Large intestine (tissue), 3 donors: ENCODE measurements at regions not wholly inside any gene's neighbourhood (a gene's known extent, or its start where the extent isn't known, plus 50 kb on each side); places are given as distances from the start of the nearest gene placed in this dataset.
"Not testable (repeated sequence)": the region's sequence is repeated elsewhere in the genome, so short reads cannot be mapped to it uniquely, and the experiment has no call there.

Source experiments
- DNase-seq, 2 donors: peaks; one replicate each; pipeline versions ENCODE4 v3.0.0 to v3.0.0-alpha.2; 2013
- H3K27ac ChIP-seq: one replicate; pipeline ENCODE4 v1.5.1; 2013; ENCODE audit warnings: low read length
- H3K27me3 ChIP-seq: 2 replicates; pipeline ENCODE4 v1.6.1; 2013; ENCODE audit warnings: low read length; ENCODE audit not compliant: control insufficient read depth, insufficient read depth
- H3K36me3 ChIP-seq: 2 replicates; pipeline ENCODE4 v1.6.1; 2013; ENCODE audit warnings: low read length; ENCODE audit not compliant: control insufficient read depth, insufficient read depth
- H3K4me1 ChIP-seq: one replicate; pipeline ENCODE4 v1.6.1; 2013; ENCODE audit warnings: low read length; ENCODE audit not compliant: control insufficient read depth, insufficient read depth
- H3K4me3 ChIP-seq: one replicate; pipeline ENCODE4 v1.5.1; 2013; ENCODE audit warnings: low read length
- H3K9me3 ChIP-seq: one replicate; pipeline ENCODE4 v1.6.1; 2013; ENCODE audit warnings: mild to moderate bottlenecking, low read depth, low read length, moderate library complexity; ENCODE audit not compliant: control insufficient read depth
- WGBS: methylation state at CpG from one replicate; pipeline ENCODE4 v1.1.5; 2013; ENCODE audit warnings: low lambda C conversion rate; ENCODE audit not compliant: insufficient coverage; 5-methylcytosine and 5-hydroxymethylcytosine counted together

DNA sequence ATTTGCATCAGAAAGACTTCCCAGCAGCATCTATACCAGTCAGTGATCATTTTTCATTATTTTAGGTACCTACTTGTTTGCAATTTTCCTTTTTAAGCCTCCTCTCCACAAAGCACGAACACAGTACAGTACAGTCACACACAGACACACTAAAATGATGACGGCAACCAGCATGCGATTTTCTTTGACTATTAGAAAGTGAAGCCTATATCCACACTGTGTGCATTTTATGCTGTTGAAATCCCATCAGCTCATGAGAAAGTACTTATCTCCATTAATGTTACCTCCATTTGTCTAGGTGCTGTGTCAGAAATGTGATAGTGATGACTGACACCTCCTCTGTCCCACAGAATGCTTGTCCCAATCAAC lies 294.7 kb upstream of the MEIS2 start:
- H3K4me3 ChIP-seq: no peak overlapping the region
- no peaks in the 10 kb centered on the region for H3K27me3 ChIP-seq
- no peaks in the 10 kb centered on the region for H3K36me3 ChIP-seq
- WGBS: no CpG with 5 or more reads among the region's 3 CpGs
- no peaks in the 10 kb centered on the region for H3K4me1 ChIP-seq
- no peak for DNase-seq
- H3K9me3 ChIP-seq: no peaks in the 10 kb centered on the region
- H3K27ac ChIP-seq: no peak overlapping the region

DNA sequence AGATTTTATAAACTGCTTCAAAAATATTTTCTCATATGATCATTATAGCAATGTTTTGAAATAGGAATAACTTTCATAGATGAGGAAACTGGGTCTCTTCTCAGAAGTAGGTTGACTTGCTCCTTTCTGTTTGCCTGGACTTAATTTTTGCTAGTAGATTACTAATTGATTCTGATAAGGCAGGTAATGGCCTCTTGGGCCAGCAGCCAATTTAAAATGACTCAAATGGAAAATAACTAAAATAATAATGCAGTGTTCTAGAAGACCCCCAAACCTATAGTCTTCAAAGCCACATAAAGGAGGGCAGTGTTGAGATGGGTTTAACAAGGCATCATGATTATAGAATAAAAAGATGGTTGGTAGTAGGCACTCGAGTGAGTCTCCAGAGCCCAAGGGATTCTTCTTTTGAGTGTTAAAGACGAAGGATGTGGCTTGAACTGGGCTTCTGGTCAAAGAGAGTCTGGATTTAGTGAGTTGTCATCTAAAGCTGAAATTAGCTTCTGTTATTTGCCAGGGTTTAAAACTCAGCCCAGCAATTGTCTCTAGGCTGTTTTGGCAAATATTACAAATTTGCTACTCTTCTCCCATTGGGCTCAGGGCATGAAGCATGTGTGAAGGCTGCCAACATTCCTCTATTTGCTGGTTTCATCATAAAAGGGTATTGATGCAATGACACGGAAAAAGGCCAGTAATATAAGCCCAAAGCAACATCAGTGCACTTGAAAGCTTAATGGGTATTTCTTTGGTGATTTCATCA lies 297.1 kb upstream of the MEIS2 start:
- Histone ChIP-seq H3K9me3 (no peaks in the 10 kb centered on the region), H3K36me3 (no peaks in the 10 kb centered on the region), H3K27ac (no peak overlapping the region), H3K4me1 (no peaks in the 10 kb centered on the region), H3K4me3 (no peak overlapping the region), H3K27me3 (no peaks in the 10 kb centered on the region)
- DNase-seq: no peak
- WGBS: no CpG with 5 or more reads among the region's 3 CpGs

DNA sequence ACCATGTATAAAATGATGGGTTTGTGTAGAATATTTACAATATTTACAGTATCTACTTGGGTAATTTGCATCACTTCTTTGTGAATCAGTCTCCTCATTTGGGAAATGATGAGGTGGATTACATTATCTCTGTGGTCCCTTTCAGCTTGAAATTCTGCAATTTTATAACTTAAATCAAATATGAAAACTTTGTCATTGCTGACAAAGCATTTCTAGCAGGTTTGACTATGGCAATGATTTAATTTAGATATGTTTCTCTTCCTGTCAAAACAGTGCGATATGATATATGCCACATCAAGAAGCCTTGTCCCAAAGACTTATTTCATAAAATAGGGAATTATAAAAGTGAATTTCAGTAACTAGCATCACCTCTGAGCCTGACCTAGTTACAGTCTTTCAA lies 315.8 kb upstream of the MEIS2 start:
- no peaks in the 10 kb centered on the region for H3K4me1 ChIP-seq

DNA sequence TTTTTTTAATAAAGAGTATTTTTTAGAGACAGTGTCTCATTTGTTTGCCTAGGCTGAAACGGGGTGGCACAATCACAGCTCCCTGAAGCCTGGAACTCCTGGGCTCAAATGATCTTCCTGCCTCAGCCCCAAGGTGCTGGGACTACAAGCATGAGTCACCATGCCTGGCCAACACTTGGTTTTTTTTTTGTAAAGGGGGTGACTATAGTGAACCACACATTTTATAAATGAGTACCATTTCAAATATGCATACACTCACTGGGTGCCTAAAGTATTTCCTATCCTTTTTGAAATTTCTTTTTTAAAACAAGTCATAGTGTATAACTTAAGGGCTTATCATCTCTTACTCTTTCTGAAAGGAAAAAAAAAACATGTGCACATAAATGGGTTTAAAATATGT lies 325.2 kb upstream of the MEIS2 start:
- no peaks in the 10 kb centered on the region for H3K36me3 ChIP-seq
- no peak overlapping the region for H3K27ac ChIP-seq
- no peaks in the 10 kb centered on the region for H3K27me3 ChIP-seq
- no CpG with 5 or more reads among the region's 1 CpG for WGBS
- no peaks in the 10 kb centered on the region for H3K4me1 ChIP-seq
- peaks cover 3% of the 10 kb centered on the region for H3K9me3 ChIP-seq
- DNase-seq: no peak
- no peak overlapping the region for H3K4me3 ChIP-seq

More for the DNA sequence above, 315.8 kb upstream of the MEIS2 start:
- WGBS: no CpG with 5 or more reads among the region's 1 CpG
- Histone ChIP-seq H3K27ac (no peak overlapping the region), H3K9me3 (no peaks in the 10 kb centered on the region), H3K27me3 (no peaks in the 10 kb centered on the region), H3K4me3 (no peak overlapping the region), H3K36me3 (no peaks in the 10 kb centered on the region)
- no peak for DNase-seq

- H3K27ac ChIP-seq, H3K36me3 ChIP-seq, H3K9me3 ChIP-seq, H3K4me3 ChIP-seq, H3K4me1 ChIP-seq, DNase-seq, H3K27me3 ChIP-seq: not testable (repeated sequence)
- WGBS: no CpG with 5 or more reads among the region's 12 CpGs
Measured at GRCh38 chr15:37427393-37427792, 327.0 kb upstream of the MEIS2 start.

DNA sequence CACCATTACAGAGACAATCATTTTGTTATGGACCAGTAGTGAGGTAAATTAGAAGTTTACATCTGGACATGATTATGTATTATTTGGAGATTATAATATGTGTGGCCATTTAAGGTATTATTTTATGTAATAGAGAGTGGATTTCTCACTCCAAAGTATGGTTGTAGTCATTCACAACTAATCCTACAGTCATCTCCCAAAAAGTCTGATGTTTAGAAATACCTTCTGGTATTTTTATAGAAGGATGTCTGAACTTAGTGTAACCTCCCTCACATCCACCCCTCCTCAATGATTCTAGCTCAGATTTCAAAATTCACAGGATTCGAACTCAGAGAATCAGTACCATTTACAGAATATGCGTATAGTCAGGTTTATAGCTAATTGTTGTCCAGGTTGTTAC lies 346.6 kb upstream of the MEIS2 start:
- no peaks in the 10 kb centered on the region for H3K36me3 ChIP-seq
- no peaks in the 10 kb centered on the region for H3K27me3 ChIP-seq
- no peaks in the 10 kb centered on the region for H3K9me3 ChIP-seq
- no peak for DNase-seq
- H3K4me1 ChIP-seq: no peaks in the 10 kb centered on the region
- 100% methylated on average over 1 of the region's 2 CpGs for WGBS
- H3K4me3 ChIP-seq: no peak overlapping the region
- H3K27ac ChIP-seq: no peak overlapping the region

DNA sequence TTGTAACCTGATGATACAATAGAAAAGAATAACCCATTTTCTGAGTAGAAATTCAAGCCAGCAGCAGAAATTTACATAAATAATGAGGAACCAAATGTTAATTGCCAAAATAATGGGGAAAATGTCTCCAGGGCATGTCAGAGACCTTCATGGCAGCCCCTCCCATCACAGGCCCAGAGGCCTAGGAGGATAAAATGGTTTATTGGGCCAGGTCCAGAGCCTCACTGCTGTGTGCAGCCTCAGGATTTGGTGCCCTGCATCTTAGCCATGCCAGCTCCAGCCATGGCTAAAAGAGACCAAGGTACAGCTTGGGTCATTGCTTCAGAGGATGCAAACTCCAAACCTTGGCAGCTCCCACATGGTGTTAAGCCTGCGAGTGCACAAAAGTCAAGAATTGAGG lies 352.1 kb upstream of the MEIS2 start:
- Histone ChIP-seq H3K27ac (no peak overlapping the region), H3K36me3 (no peaks in the 10 kb centered on the region), H3K4me1 (no peaks in the 10 kb centered on the region), H3K9me3 (no peaks in the 10 kb centered on the region), H3K4me3 (no peak overlapping the region), H3K27me3 (no peaks in the 10 kb centered on the region)
- WGBS: no CpG with 5 or more reads among the region's 1 CpG
- DNase-seq: no peak

DNA sequence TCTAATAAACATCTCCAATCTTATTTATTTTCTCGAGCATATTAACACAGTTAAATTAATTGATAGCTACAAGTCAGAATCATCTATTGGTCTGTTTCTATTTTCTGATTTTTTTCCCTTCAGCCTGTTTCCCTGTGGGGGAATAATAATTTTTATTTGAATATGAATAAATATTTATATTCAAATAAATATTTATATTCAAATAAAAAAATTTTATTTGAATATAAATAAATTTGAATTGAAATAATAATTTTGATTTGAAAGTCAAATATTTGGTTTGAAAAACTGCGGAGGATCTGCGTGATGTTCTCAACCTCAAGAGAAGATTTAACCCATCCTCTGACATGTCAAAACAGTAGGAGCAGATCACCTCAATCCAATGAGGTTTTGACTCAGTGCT lies 380.1 kb upstream of the MEIS2 start:
- Histone ChIP-seq H3K9me3 (peaks cover 2% of the 10 kb centered on the region), H3K27ac (no peak overlapping the region), H3K27me3 (no peaks in the 10 kb centered on the region), H3K36me3 (no peaks in the 10 kb centered on the region), H3K4me3 (no peak overlapping the region), H3K4me1 (no peaks in the 10 kb centered on the region)
- WGBS: 79% methylated on average over 2 of the region's 3 CpGs
- DNase-seq: no peak

GRCh38 chr15:37481126-37481525 lies 380.8 kb upstream of the MEIS2 start:
- no peak overlapping the region for H3K27ac ChIP-seq
- no peak for DNase-seq
- H3K27me3 ChIP-seq: no peaks in the 10 kb centered on the region
- H3K4me1 ChIP-seq: no peaks in the 10 kb centered on the region
- WGBS: no CpG with 5 or more reads among the region's 1 CpG
- no peaks in the 10 kb centered on the region for H3K36me3 ChIP-seq
- H3K4me3 ChIP-seq: no peak overlapping the region
- H3K9me3 ChIP-seq: peaks cover 2% of the 10 kb centered on the region

GRCh38 chr15:37483779-37484178 lies 383.4 kb upstream of the MEIS2 start:
- Histone ChIP-seq H3K4me3 (no peak overlapping the region), H3K9me3 (peaks cover 2% of the 10 kb centered on the region), H3K27ac (no peak overlapping the region), H3K4me1 (no peaks in the 10 kb centered on the region), H3K27me3 (no peaks in the 10 kb centered on the region), H3K36me3 (no peaks in the 10 kb centered on the region)
- WGBS: no CpG with 5 or more reads among the region's 6 CpGs
- no peak for DNase-seq

- Histone ChIP-seq H3K4me3 (no peak overlapping the region), H3K27me3 (no peaks in the 10 kb centered on the region), H3K36me3 (no peaks in the 10 kb centered on the region), H3K27ac (no peak overlapping the region), H3K4me1 (no peaks in the 10 kb centered on the region), H3K9me3 (peaks cover 2% of the 10 kb centered on the region)
- WGBS: no CpG with 5 or more reads among the region's 4 CpGs
- no peak for DNase-seq
Measured at GRCh38 chr15:37485056-37485455, 384.7 kb upstream of the MEIS2 start.
